CD4-positive, alpha-beta T cell (primary cell): ENCODE measurements at regions not wholly inside any gene's neighbourhood (a gene's known extent, or its start where the extent isn't known, plus 50 kb on each side); places are given as distances from the start of the nearest gene placed in this dataset.

Experiments used
- ATAC-seq: fragments of 200-7000 bp; cut with Tn5 transposase; one replicate; pipeline ENCODE4 v1.10.0; 2022; ENCODE audit warnings: mild to moderate bottlenecking; ENCODE audit not compliant: poor library complexity
- CTCF ChIA-PET: fragments of 350-600 bp; sonication (Branson Sonifier 250); formaldehyde crosslinking; loops from one replicate; lab custom pipeline; 2021; ENCODE audit warnings: antibody characterized with exemption, inconsistent platforms; lab: Charles Lee
- POLR2A ChIA-PET: fragments of 350-600 bp; sonication (Branson Sonifier 250); formaldehyde crosslinking; loops from one replicate; lab custom pipeline; 2021; ENCODE audit warnings: antibody characterized with exemption, inconsistent platforms; lab: Charles Lee
- DNase-seq, 14 experiments: peaks; one replicate each; pipeline ENCODE4 v3.0.0-alpha.2; 2013 to 2020; ENCODE audit warnings: mixed read lengths in 2 of 14
- H3K27ac ChIP-seq, 2 donors: one replicate each; pipeline versions ENCODE4 v1.5.1 to v1.7.0; 2013; ENCODE audit warnings: low read length in 2 of 2, low read depth in 1 of 2, mild to moderate bottlenecking in 1 of 2
- H3K27me3 ChIP-seq, 2 experiments: 1 replicate in 1 of 2; 2 replicates in 1 of 2; pipeline versions ENCODE4 v1.6.1 to v1.7.0; 2013; ENCODE audit warnings: low read length in 2 of 2, control low read depth in 1 of 2, mild to moderate bottlenecking in 1 of 2, moderate library complexity in 1 of 2; ENCODE audit not compliant: insufficient read depth in 2 of 2, control insufficient read depth in 1 of 2
- H3K36me3 ChIP-seq: one replicate; pipeline ENCODE4 v1.6.1; 2013; ENCODE audit warnings: low read length, control low read depth; ENCODE audit not compliant: insufficient read depth
- H3K4me1 ChIP-seq: one replicate; pipeline ENCODE4 v1.6.1; 2013; ENCODE audit warnings: low read length, control low read depth; ENCODE audit not compliant: insufficient read depth
- H3K4me3 ChIP-seq: one replicate; pipeline ENCODE4 v1.5.1; 2013; ENCODE audit warnings: mild to moderate bottlenecking, low read length, moderate library complexity
- H3K9me3 ChIP-seq, 2 experiments: 1 replicate in 1 of 2; 2 replicates in 1 of 2; pipeline versions ENCODE4 v1.6.1 to v1.7.0; 2013; ENCODE audit warnings: low read length in 2 of 2, mild to moderate bottlenecking in 2 of 2, control low read depth in 1 of 2, moderate library complexity in 1 of 2; ENCODE audit not compliant: control insufficient read depth in 1 of 2, insufficient read depth in 1 of 2
- H3K27ac Mint-ChIP-seq: one replicate; pipeline ENCODE4 v1.8.0; 2020; ENCODE audit warnings: mixed read lengths
- H3K27me3 Mint-ChIP-seq: one replicate; pipeline ENCODE4 v1.8.0; 2021; ENCODE audit warnings: mixed read lengths
- H3K36me3 Mint-ChIP-seq: one replicate; pipeline ENCODE4 v1.8.0; 2021; ENCODE audit warnings: low read depth, mixed read lengths
- H3K4me1 Mint-ChIP-seq: one replicate; pipeline ENCODE4 v1.8.0; 2021; ENCODE audit warnings: low read depth, mixed read lengths
- H3K4me3 Mint-ChIP-seq: one replicate; pipeline ENCODE4 v1.8.0; 2020; ENCODE audit warnings: mild to moderate bottlenecking, mixed read lengths
- H3K9me3 Mint-ChIP-seq: one replicate; pipeline ENCODE4 v1.8.0; 2020; ENCODE audit warnings: mixed read lengths
- CTCF ChIP-seq: fragments of 200-600 bp; IDR thresholded peaks from one replicate; pipeline ENCODE4 v1.8.0; 2022; ENCODE audit warnings: antibody characterized with exemption, mild to moderate bottlenecking
- intact Hi-C, 2 experiments: fragments of 100-400 bp; cut with DNase I in 1 of 2; cut with micrococcal nuclease in 1 of 2; formaldehyde crosslinking; loops; one replicate each; pipeline versions ENCODE4 v1.15.1 to v1.9.0; 2023 to 2025; cut with DNase I, micrococcal nuclease

GRCh38 chr3:72175296-72175858, 390.4 kb upstream of the PROK2 start:
- no peaks in the 10 kb centered on the region for H3K9me3 Mint-ChIP-seq
- Histone ChIP-seq H3K27ac (no peak overlapping the region), H3K36me3 (no peaks in the 10 kb centered on the region), H3K27me3 (peaks cover 7 to 10% of the 10 kb centered on the region in 2 experiments), H3K4me1 (peaks cover 15% of the 10 kb centered on the region), H3K9me3 (peaks cover 0 to 10% of the 10 kb centered on the region in 2 experiments), H3K4me3 (no peak overlapping the region)
- CTCF ChIA-PET, result no interaction called here
- no peak for TF ChIP-seq CTCF
- DNase-seq (no peak), ATAC-seq (no peak)
- POLR2A ChIA-PET, result no interaction called here
- H3K27ac Mint-ChIP-seq, result no peak overlapping the region
- H3K27me3 Mint-ChIP-seq, result peaks cover 27% of the 10 kb centered on the region
- peaks cover 15% of the 10 kb centered on the region for H3K4me1 Mint-ChIP-seq
- no peak overlapping the region for H3K4me3 Mint-ChIP-seq
- H3K36me3 Mint-ChIP-seq, result no peaks in the 10 kb centered on the region
- intact Hi-C loops, result no loop called here

GRCh38 chr3:72174890-72175289, 389.9 kb upstream of the PROK2 start:
- H3K36me3 Mint-ChIP-seq, result no peaks in the 10 kb centered on the region
- no peak for TF ChIP-seq CTCF
- Histone ChIP-seq H3K27me3 (peaks cover 7 to 10% of the 10 kb centered on the region in 2 experiments), H3K4me1 (peaks cover 15% of the 10 kb centered on the region), H3K4me3 (no peak overlapping the region), H3K27ac (no peak overlapping the region), H3K36me3 (no peaks in the 10 kb centered on the region), H3K9me3 (peaks cover 0 to 12% of the 10 kb centered on the region in 2 experiments)
- H3K4me1 Mint-ChIP-seq, result peaks cover 15% of the 10 kb centered on the region
- peaks cover 27% of the 10 kb centered on the region for H3K27me3 Mint-ChIP-seq
- H3K27ac Mint-ChIP-seq, result no peak overlapping the region
- no peak overlapping the region for H3K4me3 Mint-ChIP-seq
- DNase-seq (no peak), ATAC-seq (no peak)
- POLR2A ChIA-PET, result no interaction called here
- intact Hi-C loops, result no loop called here
- CTCF ChIA-PET, result no interaction called here
- H3K9me3 Mint-ChIP-seq, result no peaks in the 10 kb centered on the region

- peaks cover 15% of the 10 kb centered on the region for H3K4me1 ChIP-seq
These were observed 389.1 kb upstream of the PROK2 start for GRCh38 chr3:72174040-72174439.

More at GRCh38 chr3:72174040-72174439, 389.1 kb upstream of the PROK2 start:
- intact Hi-C loops, result no loop called here
- Mint-ChIP-seq H3K4me1 (peaks cover 15% of the 10 kb centered on the region), H3K27me3 (peaks cover 25% of the 10 kb centered on the region), H3K4me3 (no peak overlapping the region), H3K27ac (no peak overlapping the region), H3K36me3 (no peaks in the 10 kb centered on the region), H3K9me3 (no peaks in the 10 kb centered on the region)
- peaks cover 0 to 13% of the 10 kb centered on the region in 2 experiments for H3K9me3 ChIP-seq
- H3K4me3 ChIP-seq, result no peak overlapping the region
- no peak for TF ChIP-seq CTCF
- POLR2A ChIA-PET, result no interaction called here
- no peak overlapping the region for H3K27ac ChIP-seq
- no peaks in the 10 kb centered on the region for H3K36me3 ChIP-seq
- no peak for ATAC-seq
- peaks cover 7 to 10% of the 10 kb centered on the region in 2 experiments for H3K27me3 ChIP-seq
- CTCF ChIA-PET, result no interaction called here
- no peak for DNase-seq
